Right atrium auricular region (tissue), 2 donors: ENCODE measurements at regions not wholly inside any gene's neighbourhood (a gene's known extent, or its start where the extent isn't known, plus 50 kb on each side); places are given as distances from the start of the nearest gene placed in this dataset.
A peak's percentile ranks its signal among the peaks of the same experiment; 100 is the strongest.

ENCODE experiments used
- DNase-seq: peaks from one replicate; pipeline ENCODE4 v3.0.0-alpha.2; 2019; ENCODE audit warnings: low spot score
- H3K27ac ChIP-seq, 2 donors: fragments of 200-600 bp; sonication (generic); 1 replicate in 1 of 2; 2 replicates in 1 of 2; pipeline ENCODE4 v1.5.1; 2016 to 2019
- H3K27me3 ChIP-seq, 2 donors: fragments of 200-600 bp; sonication (generic); one replicate each; pipeline versions ENCODE4 v1.5.1 to v1.6.0; 2017 to 2019
- H3K36me3 ChIP-seq: fragments of 200-600 bp; sonication (generic); one replicate; pipeline ENCODE4 v1.5.1; 2016
- H3K4me1 ChIP-seq, 2 donors: fragments of 200-600 bp; sonication (generic); one replicate each; pipeline versions ENCODE4 v1.5.1 to v1.6.0; 2017 to 2019
- H3K4me3 ChIP-seq, 2 donors: fragments of 200-600 bp; sonication (generic); 1 replicate in 1 of 2; 2 replicates in 1 of 2; pipeline ENCODE4 v1.5.1; 2017 to 2019; ENCODE audit warnings: mild to moderate bottlenecking in 1 of 2, moderate library complexity in 1 of 2
- H3K9me3 ChIP-seq, 2 donors: fragments of 200-600 bp; sonication (generic); one replicate each; pipeline ENCODE4 v1.5.1; 2019
- CTCF ChIP-seq, 2 donors: fragments of 200-600 bp; sonication (generic); IDR thresholded peaks; one replicate each; pipeline ENCODE4 v1.5.1; 2019; ENCODE audit warnings: antibody characterized with exemption in 2 of 2

- no peaks in the 10 kb centered on the region for H3K27me3 ChIP-seq
- H3K4me3 ChIP-seq, result no peak overlapping the region
- no peaks in the 10 kb centered on the region for H3K4me1 ChIP-seq
- H3K9me3 ChIP-seq, result no peaks in the 10 kb centered on the region
- H3K36me3 ChIP-seq, result no peaks in the 10 kb centered on the region
- DNase-seq, result no peak
- TF ChIP-seq CTCF (IDR thresholded peaks at IDR 0.05), result no peak
- no peak overlapping the region for H3K27ac ChIP-seq
Observed at GRCh38 chr6:93571346-93571745, 152.0 kb upstream of the EPHA7 start.

DNA sequence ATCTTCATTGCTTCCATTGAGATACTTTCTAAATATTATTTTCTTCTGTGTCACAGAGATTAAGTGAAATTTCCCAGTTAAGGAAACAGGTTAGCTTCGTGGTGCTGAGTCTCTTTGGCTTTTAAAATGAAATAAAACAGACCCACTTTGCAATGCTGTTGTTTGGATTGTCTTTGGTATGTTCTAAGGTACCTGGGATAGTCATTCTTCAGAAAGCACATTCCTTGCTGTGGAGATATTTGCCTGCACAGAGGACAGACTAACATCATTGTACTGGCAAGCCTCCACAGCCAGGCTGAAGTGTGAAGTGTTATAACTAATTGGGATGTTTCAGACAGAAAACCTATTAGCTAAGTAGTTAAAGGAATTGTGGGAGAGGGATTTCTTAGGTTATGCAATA, 148.8 kb upstream of the EPHA7 start:
- no peaks in the 10 kb centered on the region for H3K9me3 ChIP-seq
- TF ChIP-seq CTCF (IDR thresholded peaks at IDR 0.05), result no peak
- H3K36me3 ChIP-seq, result no peaks in the 10 kb centered on the region
- no peak for DNase-seq
- no peak overlapping the region for H3K27ac ChIP-seq
- H3K27me3 ChIP-seq, result no peaks in the 10 kb centered on the region
- H3K4me3 ChIP-seq, result no peak overlapping the region
- H3K4me1 ChIP-seq, result no peaks in the 10 kb centered on the region

DNA sequence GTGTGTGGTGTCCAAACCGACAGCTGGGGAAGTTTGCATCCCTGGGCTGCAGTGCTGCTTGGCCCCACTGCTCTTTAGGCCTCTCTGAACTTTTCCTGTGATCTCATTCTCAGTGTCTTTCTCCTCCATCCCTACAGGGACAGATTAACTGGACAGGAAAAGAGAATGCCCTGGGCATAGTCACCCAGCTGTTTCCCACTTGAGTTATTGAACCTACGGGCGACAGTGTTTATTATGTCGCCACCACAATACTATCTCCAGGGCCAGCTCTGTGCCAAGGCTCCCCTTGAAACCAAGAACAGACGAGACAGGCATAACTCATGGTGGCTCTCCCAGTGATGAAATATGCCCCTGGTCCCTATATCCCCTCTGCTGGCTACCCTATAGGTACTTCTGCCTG, 147.8 kb upstream of the EPHA7 start:
- Histone ChIP-seq H3K9me3 (no peaks in the 10 kb centered on the region), H3K4me3 (no peak overlapping the region), H3K27ac (peak overlapping the region in 1 of 2 donors; percentile 24), H3K4me1 (no peaks in the 10 kb centered on the region), H3K36me3 (no peaks in the 10 kb centered on the region), H3K27me3 (no peaks in the 10 kb centered on the region)
- DNase-seq, result no peak
- no peak for TF ChIP-seq CTCF (IDR thresholded peaks at IDR 0.05)

DNA sequence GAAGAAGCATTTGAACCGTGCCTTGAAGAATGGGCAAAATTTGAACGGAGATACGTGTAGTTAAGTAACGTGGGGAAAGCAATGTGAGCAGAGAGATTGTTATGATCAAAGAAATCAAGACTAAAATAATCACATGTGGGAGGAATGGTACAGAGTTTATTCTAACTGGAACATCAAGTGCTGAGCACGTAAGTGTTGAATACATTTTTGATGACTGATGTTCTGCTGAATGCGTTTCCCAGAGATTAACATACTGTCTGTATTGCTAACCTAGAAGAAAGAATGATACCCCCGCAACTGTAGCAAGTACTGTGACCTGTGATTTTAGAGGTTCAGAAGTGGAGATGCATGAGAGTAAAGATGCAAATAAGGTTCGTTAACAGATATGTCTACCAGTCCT, 146.9 kb upstream of the EPHA7 start:
- Histone ChIP-seq H3K36me3 (no peaks in the 10 kb centered on the region), H3K4me3 (no peak overlapping the region), H3K9me3 (no peaks in the 10 kb centered on the region), H3K27me3 (no peaks in the 10 kb centered on the region), H3K27ac (no peak overlapping the region), H3K4me1 (no peaks in the 10 kb centered on the region)
- no peak for DNase-seq
- no peak for TF ChIP-seq CTCF (IDR thresholded peaks at IDR 0.05)

GRCh38 chr6:93562582-93562981, 143.2 kb upstream of the EPHA7 start:
- Histone ChIP-seq H3K9me3 (no peaks in the 10 kb centered on the region), H3K4me3 (no peak overlapping the region), H3K36me3 (no peaks in the 10 kb centered on the region), H3K27ac (no peak overlapping the region), H3K4me1 (no peaks in the 10 kb centered on the region), H3K27me3 (no peaks in the 10 kb centered on the region)
- DNase-seq, result no peak
- no peak for TF ChIP-seq CTCF (IDR thresholded peaks at IDR 0.05)

DNA sequence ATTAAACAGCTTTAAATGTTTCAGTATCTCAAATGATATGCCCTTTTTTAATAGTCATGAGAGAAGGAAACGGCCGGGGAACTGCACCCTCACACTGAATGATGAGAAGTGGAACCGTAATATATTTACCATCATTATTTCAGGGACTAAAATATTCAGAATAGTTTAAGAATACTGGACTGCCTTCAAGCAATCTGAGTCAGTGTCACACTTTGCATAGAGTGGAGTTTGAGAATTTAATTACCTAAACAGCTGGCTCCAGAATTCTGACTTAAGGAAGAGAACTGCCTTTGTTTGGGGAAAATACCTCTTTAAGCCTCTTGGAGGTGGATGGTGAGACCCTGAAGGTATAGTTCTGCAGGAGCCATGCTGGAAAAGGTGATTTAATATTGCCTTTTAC, 135.9 kb upstream of the EPHA7 start:
- TF ChIP-seq CTCF (IDR thresholded peaks at IDR 0.05), result no peak
- no peaks in the 10 kb centered on the region for H3K9me3 ChIP-seq
- H3K4me3 ChIP-seq, result no peak overlapping the region
- no peak overlapping the region for H3K27ac ChIP-seq
- DNase-seq, result no peak
- H3K36me3 ChIP-seq, result no peaks in the 10 kb centered on the region
- no peaks in the 10 kb centered on the region for H3K4me1 ChIP-seq
- no peaks in the 10 kb centered on the region for H3K27me3 ChIP-seq
